ENCODE measurements at regions not wholly inside any gene's neighbourhood (a gene's known extent, or its start where the extent isn't known, plus 50 kb on each side); places are given as distances from the start of the nearest gene placed in this dataset.
"Not testable (repeated sequence)": the region's sequence is repeated elsewhere in the genome, so short reads cannot be mapped to it uniquely, and the experiment has no call there.

DNA sequence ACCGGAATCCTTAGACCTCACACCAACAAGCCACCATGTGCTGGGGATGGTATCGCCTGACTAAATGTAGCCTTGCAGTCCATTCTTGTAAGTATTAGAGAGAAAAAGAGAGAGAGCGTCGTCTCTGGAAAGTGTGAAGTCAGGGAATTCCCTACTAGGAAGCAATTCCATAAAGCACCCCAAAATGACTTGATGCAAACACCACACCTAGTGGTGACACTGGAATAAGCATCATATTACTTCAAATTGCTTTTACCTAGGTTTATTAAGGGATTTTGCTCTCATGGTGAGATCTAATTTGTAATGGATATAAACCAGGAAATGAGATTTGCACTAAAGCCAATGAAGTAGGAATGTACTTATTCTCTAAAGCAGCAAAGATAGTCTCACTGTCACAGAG lies 111.4 kb upstream of the METTL9 start:
- not testable (repeated sequence) for DNase-seq

DNA sequence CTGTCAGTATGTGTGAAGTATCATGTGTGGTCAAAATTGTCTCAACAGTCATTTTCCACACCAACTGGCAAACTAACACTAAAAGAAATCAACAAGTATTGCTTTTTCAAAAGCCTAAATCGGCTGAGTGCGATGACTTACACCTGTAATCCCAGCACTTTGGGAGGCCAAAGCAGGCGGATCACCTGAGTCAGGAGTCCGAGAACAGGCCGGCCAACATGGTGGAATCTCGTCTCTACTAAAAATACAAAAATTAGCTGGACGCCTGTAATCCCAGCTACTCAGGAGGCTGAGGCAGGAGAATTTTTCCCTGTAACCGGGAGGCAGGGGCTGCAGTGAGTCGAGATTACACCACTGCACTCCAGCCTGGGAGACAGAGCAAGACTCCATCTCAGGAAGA lies 100.3 kb upstream of the METTL9 start:
- DNase-seq, result not testable (repeated sequence)

DNA sequence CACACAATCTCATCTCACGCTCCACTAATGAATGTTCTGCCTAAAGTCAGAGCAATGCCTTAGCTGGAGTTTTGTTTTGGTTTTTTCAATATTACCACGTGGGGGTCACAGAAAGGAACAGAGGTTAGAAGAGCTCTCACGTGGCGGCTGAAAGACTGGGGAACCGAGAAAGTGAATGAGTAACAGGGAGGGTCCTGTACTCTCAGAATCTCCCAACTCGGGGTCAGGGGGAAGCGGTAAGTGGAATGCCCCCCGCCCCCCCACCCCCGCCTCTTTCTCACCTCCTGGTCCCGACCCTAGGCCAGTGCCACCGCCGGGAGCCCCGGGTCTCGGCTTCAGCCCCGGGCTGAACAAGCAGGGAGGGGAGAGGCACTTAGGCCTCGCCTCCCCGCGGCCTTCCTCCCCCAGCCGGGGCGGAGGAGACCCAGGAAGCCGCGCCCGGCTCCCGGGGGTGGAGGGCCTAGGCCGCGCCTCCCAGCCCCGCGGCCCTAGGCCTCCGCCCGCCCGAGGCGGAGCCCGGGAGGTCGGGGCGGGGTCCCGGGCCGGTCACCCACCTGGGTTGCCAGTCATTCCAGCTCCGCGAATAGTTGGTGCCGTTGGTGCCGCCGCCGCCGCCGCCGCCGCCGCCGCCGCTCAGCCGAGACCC lies 98.0 kb upstream of the METTL9 start:
- not testable (repeated sequence) for DNase-seq

DNA sequence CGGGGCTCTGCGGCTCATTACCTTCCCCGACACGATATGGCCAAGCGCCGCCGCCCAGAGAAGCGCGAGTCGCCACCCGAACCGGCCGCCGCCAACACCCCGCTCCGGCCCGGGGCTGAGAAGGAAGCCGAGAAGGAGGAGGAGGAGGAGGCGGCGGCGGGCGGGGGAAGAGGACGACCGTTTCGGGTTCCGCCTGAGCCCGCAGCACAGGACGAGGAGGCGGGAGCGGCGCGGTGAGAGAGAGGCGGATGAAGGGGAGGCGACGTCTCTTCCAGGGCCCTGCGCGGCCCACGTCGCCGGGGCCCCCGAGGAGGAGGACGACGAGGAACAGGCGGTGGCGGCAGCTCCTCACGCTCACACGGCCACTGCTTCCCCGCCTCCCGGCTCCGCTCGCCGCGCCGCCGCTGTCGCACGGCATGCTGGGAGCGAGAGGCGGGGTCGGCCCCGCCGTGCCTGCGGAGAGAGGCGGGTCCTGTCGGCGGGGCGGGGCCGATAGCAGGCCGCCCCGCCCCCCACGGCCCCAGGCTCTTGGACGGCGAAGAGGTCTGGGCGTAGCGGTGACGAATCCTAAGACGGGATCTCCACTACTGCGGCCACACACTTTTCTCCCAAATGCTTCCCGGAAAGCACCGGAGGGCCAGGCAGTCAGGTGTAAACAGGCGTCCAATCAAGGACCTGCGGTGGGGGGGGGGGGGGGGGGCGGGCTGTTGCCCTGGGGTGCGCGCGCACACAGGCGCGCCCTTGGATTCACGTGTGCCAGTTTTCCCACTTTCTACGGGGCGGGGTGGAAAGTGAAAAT lies 97.3 kb upstream of the METTL9 start:
- DNase-seq, result peak; percentile 95

DNA sequence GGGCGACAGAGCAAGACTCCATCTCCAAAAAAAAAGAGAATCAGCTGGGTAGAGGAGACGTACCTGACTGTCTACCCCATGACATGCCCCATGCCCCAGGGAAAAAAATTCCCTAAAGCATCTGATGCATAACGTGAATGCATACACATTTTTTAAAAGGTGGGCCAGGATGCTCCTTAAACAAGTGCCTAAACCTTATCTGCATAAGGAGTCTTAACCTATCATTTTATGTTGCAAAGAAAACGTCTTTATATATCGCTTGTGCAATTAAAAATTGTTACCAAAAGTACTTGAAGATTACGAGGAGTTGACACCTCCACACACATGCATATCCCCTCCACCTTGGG lies 95.8 kb upstream of the METTL9 start:
- DNase-seq, result not testable (repeated sequence)

DNA sequence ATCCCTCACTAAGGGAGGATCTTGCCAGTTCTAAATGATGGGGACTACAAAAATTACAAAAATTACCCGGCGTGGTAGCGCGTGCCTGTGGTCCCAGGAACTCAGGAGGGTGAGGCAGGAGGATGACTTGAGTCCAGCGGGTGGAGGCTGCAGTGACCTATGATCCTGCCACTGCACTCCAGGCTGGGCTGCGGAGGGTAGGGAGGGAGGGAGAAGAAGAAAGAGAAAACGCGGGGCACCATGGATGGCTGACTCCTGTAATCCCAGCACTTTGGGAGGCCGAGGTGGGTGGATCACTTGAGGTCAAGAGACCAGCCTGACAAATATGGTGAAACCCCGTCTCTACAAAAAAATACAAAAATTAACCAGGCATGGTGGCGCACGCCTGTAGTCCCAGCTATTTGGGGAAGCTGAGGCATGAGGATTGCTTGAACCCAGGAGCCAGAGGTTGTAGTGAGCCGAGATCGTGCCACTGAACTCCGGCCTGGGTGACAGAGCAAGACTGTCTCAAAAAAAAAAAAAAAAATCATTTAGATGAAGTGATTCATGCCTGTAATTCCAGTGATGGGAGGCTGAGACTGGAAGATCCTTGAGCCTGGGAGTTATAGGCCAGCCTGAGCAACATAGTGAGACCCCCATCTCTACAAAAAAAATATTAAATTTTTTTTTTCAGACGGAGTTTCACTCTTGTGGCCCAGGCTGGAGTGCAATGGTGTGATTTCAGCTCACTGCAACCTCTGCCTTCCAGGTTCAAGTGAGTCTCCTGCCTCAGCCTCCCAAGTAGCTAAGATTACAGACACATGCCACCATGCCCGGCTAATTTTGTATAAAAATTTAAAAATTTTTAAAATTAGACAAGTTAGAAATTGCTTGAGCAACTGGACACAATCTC lies 95.2 kb upstream of the METTL9 start:
- DNase-seq, result not testable (repeated sequence)

DNA sequence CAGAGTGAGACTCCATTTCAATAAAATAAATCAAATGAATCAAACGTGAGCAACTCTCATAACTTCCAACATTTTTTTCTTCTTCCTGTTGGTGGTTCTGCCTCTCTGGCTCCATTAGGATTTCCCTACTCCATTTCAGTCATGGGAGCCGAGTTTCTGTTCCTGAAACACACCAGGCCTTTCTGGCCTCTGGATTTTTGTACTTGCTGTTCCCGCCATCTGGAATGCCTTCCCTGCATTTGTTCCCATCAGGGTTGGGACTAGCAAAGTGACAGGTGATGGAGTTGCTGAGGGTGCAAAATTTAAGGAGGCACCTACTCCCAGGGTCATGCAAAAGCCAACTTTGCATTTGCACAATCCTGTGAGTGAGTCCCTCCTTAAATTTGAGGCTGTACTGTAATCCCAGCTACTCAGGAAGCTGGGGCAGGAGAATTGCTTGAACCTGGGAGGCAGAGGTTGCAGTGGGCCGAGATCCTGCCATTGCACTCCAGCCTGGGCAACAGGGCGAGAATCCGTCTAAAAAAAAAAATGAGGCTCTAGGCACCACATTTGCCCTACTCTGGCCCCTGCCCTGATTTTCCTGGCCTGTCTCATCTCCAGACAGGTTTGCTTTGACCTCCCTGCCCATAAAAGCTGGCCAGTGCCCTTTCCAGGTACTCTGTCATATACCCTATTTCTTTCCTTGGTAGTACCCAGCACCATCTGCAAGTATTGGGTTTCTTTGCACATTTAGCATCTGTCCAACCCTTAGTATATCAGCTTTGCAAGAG lies 93.4 kb upstream of the METTL9 start:
- DNase-seq, result not testable (repeated sequence)

DNA sequence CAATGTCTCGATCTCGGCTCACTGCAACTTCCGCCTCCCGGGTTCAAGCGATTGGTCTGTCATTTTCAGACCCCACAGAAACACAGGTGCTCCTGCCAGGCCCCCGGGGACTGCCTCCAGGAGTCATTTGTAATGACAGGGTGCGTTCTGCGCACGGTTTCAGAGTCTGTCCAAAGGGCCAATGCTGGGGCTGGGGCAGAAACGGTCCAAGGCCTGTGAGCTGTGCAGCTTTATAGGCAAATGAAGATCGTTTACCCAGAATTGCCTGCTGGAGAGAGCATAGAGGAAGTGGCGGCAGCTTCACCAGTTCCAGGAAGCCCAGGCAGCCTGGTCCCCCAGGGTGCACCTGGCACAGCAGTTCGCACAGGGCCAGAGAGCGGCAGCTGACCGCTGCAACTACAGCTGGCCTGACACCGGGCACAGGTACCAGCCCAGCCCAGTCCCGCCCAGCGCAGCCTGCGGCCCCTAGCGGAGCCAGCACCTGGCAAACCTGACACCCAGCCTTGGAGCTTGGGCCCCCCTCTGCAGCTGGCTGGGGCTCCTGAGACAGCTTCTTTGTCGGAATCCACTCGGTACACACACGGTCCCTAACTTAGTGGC lies 92.4 kb upstream of the METTL9 start:
- peak; percentile 19 for DNase-seq

DNA sequence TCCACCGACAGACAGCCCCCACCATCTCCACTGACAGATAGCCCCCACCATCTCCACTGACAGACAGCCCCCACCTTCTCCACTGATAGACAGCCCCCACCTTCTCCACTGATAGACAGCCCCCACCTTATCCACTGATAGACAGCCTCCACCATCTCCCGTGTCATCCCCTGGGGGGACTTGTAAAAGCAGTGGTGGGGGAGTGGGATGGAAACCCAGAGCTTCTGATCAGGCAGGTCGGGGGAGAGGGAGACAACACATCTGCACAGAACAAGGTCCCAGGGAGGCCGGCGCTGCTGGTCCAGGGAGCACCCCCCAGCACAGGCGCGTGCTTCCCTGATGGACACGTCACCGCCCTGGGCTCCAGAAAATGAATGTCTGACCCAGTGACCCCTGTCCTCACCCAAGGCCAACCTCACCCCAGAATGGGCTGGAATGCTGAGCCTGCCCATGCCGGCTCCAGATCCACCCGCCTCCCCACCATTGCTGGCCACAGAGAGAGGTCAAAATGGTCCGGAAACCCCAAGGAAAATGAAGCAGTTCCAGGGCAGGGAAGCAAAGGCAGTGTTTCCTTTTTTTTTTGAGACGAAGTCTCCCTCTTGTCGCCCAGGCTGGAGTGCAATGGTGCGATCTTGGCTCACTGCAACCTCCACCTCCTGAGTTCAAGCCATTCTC lies 91.6 kb upstream of the METTL9 start:
- DNase-seq, result not testable (repeated sequence)

DNA sequence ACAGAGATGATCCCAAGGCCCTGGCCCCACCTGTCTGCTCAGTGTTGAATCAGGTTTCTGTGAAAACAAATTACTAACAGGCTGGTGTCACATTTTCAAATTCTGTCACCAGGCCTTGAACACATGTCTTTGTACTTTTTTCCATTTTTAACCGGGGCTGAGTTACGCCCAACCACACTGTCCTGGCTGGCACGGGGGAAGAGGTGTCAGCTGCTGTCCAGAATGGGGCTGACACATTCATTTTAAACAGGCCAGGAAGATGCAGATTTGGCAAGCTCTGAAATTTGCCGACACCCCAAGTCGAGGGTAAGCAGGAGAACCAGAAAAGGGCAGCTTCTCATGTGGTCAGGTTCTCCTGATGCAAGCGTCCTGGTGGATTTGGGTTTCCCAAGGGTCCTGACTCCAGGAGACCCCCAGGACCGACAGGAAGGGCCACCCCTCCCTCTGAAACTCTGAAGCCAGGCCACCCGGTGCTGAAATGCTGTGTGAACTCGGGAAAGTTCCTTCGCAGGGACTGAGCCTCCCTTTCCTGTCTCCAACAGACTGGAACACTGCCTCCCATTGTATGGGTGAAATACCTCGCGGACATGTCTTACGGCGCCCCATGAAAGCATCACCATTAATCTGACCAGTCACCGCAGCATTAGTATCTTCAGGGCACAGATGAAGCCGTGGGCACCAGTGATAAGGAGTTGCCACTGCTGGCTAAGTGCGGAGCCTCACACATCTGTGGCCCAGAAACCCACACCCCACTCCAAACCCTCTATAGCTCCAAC lies 90.5 kb upstream of the METTL9 start:
- not testable (repeated sequence) for DNase-seq

DNA sequence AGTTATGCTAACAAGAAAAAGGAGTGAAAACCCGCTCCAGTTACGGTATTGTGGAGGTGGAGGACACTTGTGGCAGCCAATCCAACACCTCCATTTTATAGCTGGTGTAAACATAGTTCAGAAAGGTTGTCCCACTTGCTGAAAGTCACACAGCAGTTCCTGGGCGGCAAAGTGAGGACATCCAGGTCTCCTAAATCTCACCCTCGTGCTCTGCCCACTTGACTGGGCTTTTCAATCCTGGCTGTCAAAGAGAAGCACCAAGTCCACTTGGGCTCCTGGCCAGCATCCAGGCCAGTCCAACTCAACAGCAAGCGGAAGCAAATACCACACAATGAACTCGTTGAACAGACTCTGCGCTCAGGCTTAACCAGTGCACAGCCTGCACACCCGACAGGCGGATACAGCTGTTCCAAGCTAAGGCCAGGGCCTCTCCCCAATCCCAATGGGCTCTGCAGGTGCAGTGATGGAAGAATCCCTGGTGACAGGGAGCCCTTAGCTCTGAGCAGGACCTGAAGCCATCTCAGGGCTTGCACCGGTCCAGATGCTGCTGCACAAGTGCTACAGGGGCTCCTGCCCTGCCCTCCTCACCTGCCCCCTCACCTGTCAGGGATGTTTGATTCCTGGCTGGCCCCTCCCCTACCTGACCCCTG lies 89.8 kb upstream of the METTL9 start:
- not testable (repeated sequence) for DNase-seq

DNA sequence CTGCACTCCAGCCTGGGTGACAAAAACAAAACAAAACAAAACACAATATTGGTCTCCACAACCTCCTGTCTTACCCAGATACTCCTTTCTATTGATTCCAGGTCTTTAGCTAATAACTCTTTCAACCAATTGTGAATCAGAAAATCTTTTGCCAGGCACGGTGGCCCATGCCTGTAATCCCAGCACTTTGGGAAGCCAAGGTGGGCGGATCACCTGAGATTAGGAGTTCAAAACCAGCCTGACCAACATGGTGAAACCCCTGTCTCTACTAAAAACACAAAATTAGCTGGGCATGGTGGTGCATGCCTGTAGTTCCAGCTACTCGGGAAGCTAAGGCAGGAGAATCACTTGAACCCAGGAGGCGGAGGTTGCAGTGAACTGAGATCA lies 88.5 kb upstream of the METTL9 start:
- not testable (repeated sequence) for DNase-seq

DNA sequence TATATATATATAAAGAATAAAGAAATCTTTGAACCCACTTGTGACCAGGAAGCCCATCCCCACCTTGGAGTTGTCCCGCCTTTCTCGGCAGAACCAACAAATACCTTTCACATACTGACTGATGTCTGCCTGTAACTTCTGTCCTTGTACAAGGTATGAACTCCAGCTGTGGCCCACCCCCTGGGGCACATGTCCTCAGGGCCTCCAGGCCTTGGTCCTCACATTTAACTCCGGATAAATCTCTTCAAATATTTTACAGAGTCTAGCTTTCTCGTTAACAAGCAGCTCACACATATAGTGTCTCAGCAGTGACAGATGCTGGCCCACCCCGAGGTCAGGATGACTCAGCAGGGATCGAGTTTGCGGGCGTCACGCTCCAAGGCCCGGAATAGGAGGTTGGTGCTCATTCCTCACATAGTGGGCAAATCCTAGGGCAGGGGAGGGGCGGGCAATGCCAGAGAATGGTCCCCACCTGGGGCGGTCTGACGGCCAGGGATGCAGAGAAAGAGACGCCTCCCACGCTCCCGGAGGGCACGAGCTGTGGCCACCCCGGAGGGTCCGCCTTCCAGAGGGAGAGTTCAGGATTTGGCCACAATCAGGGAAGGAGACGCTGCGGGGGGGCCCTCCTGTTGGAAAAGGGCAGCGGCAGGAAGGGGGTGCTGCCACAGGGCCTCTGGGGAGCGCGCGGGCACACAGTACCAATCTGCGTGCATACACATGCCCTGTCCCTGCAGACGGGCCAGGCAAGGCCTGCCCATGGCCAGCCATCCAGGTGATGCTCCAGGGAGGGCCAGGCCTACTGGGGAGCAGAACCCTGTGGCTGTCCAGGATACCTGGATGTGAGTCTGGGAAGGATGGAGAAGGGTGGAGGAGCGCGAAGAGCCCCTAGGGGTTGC lies 87.8 kb upstream of the METTL9 start:
- not testable (repeated sequence) for DNase-seq

DNA sequence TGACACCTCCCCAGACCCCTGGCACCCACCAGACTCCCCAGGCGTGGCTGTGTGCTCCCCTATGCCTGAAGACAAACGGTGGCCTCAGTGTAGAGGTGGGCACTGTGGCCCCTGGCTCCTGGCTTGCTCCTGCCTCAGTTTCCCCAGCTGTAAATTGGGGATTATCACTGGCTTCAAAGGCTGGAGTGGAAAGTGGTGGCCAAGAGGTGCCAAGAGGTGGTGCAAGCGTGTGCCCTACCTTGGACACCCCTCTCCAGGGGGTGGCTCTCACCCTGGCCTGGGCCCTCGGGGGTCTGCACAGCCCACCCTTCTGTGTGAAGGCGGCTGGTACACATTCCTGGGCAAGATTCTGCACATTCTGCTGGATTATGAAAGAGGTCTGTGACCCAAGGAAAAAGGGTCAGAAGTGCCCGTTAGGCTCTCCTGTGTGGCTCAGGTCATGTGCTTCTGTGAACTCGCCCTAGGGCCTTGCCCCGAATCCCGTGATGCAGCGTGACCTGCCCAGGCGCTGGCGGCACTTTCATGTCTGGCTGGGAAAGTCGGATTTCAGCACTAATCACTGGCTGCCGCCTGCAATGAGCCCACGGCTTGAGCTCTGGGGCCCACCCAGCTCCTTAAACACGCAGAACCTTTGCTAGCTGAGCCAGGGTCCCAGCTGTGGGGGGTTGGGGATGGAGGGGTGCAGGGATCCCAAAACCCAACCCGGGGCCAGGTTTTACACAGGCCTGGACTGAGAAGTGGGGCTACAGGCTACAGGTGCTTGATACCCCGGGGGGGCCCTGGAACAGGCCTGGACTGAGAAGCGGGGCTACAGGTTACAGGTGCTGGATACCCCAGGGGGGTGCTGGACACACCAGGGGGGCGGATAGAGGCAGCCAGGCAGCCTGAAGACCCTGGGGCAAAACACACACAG lies 86.8 kb upstream of the METTL9 start:
- DNase-seq, result not testable (repeated sequence)

DNA sequence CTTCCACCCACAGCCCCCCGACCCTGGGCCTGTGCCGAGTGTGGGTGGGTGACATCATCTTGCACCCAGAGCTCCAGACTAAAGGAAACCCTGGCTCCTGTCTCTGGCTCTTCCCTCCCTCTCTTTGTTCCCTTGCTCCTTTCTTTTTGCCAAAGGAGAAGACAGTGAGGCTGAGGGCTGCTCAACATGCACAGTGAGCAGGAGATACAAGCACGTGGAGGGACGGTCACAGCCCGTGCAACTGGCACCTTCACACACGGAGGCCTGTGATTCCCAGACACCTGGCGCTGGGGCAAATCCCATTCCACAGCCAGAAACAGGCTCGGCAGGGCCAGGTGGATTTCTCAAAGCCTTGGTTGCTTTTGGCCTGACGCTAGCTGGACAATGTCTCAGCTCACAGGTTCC lies 86.0 kb upstream of the METTL9 start:
- DNase-seq, result not testable (repeated sequence)

DNA sequence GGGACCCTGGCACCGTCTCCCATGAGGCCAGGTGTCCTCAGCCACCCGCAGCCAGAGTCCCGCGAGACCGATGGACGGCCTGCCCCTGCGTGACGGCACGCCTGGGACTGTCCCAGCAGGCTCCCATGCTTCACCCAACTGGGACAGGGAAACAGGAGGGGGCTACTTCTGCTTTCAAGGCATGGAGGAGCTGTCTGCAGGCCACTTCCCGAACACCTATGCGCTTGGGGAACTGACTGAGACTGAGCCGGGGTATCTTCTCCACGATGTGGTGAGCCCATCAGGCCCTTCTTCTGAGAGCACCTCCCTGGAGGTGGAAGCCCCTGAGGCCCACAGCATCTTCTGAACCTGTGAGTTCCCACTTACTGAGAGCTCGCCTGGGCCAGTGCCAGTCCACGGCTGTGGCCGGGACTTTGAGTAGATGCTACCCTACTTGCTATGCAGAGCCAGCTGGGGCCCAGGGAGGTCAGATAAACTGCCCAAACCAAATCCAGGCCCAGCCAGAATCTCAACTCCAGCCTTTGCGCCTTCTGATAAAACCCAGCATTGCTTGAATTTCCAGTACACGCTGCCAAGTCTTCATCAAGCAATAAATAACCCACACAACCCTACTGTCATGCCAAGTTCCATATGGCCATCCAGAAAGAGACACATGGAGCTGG lies 85.4 kb upstream of the METTL9 start:
- peak; percentile 15 for DNase-seq

DNA sequence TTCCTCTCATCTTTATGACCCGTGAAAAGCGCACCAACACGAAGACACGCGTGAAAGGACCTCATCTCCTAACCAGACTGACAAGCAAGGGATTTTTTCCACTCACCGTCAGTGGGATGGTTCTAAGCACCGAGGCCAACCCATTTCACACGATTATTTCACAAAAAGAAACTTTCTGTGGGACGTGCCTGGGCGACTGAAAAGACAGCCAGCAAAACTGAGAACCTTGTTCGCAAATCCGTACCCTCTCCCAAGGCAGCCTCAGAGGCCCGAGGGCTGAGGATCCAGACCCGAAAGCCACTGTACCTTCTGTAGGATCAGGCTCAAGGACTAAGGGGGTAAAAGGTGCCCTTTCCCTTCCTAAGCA lies 84.9 kb upstream of the METTL9 start:
- DNase-seq, result not testable (repeated sequence)

DNA sequence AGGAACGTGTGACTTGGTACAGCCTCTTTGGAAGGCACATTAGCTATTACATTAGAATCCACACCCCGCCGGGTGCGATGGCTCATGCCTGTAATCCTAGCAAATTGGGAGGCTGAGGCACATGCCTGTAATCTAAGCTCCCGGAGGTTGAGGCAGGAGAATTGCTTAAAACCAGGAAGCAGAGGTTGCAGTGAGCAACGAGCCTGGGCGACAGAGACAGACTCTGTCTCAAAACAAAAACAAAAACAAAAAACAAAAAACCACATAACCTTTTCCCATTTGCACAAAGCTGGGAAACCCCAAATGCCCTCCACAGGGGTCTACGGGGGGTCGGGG lies 82.7 kb upstream of the METTL9 start:
- not testable (repeated sequence) for DNase-seq

All from NCI-H1092 treated with DMSO at 0.1 percent for 48 hours (cell line).